ENCODE measurements at regions not wholly inside any gene's neighbourhood (a gene's known extent, or its start where the extent isn't known, plus 50 kb on each side); places are given as distances from the start of the nearest gene placed in this dataset.

DNA sequence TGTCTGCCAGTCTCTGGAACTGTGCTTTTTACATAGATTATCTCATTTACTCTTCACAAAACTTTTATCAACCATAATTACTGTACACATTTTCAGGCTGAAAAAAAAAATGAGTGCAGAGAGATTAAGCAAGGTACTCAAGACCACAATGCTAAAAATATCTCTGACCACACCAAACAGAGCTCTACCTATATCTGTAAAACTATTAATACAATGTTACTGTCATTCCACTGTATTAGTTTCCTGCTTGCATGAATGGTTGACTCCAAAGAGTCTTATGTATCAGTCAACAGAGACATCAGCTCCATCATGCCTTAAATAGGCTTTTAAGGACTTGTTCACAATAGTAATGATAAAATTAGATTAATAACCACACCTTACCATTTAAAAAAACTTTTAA lies 134.7 kb upstream of the CCDC150 start:
- FAIRE-seq (no peak), DNase-seq (ENCODE audit: extremely low read depth in 1 of 4, low spot score in 3 of 4) (no peak), ATAC-seq (no peak)
- Histone ChIP-seq H3K36me3 (ENCODE audit: control insufficient read depth, insufficient read depth, low read length) (no peaks in the 10 kb centered on the region), H3K4me3 (no peak overlapping the region), H3K9me3 (replicated peaks; ENCODE audit: control insufficient read depth, insufficient read depth, low read depth, low read length) (no peaks in the 10 kb centered on the region; the same call in 1 of the 2 replicates), H3K4me2 (ENCODE audit: insufficient read depth, low read length) (no peak overlapping the region), H2AFZ (ENCODE audit: low read depth, low read length) (no peak overlapping the region), H3K27ac (ENCODE audit: extremely low read depth, low read depth, low read length) (no peak overlapping the region), H3K4me1 (replicated peaks in 1 of 2; ENCODE audit: control insufficient read depth in 2 of 2, insufficient read depth in 2 of 2, low read length in 2 of 2) (no peaks in the 10 kb centered on the region; a peak in 1 of 5 replicates), H3K27me3 (ENCODE audit: control insufficient read depth in 2 of 2, insufficient read depth in 2 of 2, low read length in 2 of 2) (no peaks in the 10 kb centered on the region; a peak in 1 of 5 replicates), H3K79me2 (ENCODE audit: control insufficient read depth, insufficient read depth, low read length) (no peaks in the 10 kb centered on the region), H4K20me1 (replicated peaks; ENCODE audit: control insufficient read depth, insufficient read depth, low read length) (no peaks in the 10 kb centered on the region), H3K9ac (ENCODE audit: insufficient read depth in 1 of 2, low read depth in 2 of 2, low read length in 2 of 2) (no peak overlapping the region), H3K9me1 (ENCODE audit: control insufficient read depth, insufficient read depth, low read length) (no peaks in the 10 kb centered on the region)
- POLR2A ChIA-PET, result no interaction called here
- CTCF ChIA-PET (ENCODE audit: low intra/inter-chr PET ratio), result no interaction called here
- in situ Hi-C loops (cut with MboI), result no loop called here
- BruUV-seq (replicated peaks), result no TSS peak
- intact Hi-C loops (cut with micrococcal nuclease), result no loop called here
- TF ChIP-seq, protein P1, sequence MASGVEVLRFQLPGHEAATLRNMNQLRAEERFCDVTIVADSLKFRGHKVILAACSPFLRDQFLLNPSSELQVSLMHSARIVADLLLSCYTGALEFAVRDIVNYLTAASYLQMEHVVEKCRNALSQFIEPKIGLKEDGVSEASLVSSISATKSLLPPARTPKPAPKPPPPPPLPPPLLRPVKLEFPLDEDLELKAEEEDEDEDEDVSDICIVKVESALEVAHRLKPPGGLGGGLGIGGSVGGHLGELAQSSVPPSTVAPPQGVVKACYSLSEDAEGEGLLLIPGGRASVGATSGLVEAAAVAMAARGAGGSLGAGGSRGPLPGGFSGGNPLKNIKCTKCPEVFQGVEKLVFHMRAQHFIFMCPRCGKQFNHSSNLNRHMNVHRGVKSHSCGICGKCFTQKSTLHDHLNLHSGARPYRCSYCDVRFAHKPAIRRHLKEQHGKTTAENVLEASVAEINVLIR (CRISPR knock-in tag; IDR thresholded peaks at IDR 0.05), result no peak
- no peak for TF ChIP-seq SFPQ (IDR thresholded peaks at IDR 0.05; ENCODE audit: low read depth, low read length)
- no peak for TF ChIP-seq ZC3H11A (IDR thresholded peaks at IDR 0.05; ENCODE audit: low read depth, low read length)
- no peak for TF ChIP-seq SREBF1 (IDR thresholded peaks at IDR 0.05; ENCODE audit: borderline replicate concordance, low read depth, low read length)
- no peak for TF ChIP-seq ELK3 (CRISPR knock-in tag; IDR thresholded peaks at IDR 0.05)
- no peak for TF ChIP-seq THRAP3 (IDR thresholded peaks at IDR 0.05; ENCODE audit: borderline replicate concordance)
- no peak for TF ChIP-seq ZNF644 (tag; IDR thresholded peaks at IDR 0.05; ENCODE audit: low read depth)
- no peak for TF ChIP-seq MYNN (IDR thresholded peaks at IDR 0.05)
- no peak for TF ChIP-seq MYNN (CRISPR knock-in tag; IDR thresholded peaks at IDR 0.05)
- TF ChIP-seq, protein P2, sequence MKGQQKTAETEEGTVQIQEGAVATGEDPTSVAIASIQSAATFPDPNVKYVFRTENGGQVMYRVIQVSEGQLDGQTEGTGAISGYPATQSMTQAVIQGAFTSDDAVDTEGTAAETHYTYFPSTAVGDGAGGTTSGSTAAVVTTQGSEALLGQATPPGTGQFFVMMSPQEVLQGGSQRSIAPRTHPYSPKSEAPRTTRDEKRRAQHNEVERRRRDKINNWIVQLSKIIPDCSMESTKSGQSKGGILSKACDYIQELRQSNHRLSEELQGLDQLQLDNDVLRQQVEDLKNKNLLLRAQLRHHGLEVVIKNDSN (CRISPR knock-in tag; IDR thresholded peaks at IDR 0.05), result no peak
- no peak for TF ChIP-seq KLF16 (IDR thresholded peaks at IDR 0.05)
- no peak for TF ChIP-seq SRF (CRISPR knock-in tag; IDR thresholded peaks at IDR 0.05)
- no peak for TF ChIP-seq DDX20 (tag; IDR thresholded peaks at IDR 0.05; ENCODE audit: low read depth)
- no peak for TF ChIP-seq ZNF384 (IDR thresholded peaks at IDR 0.05; ENCODE audit: low read depth, low read length)
- TF ChIP-seq HLTF (IDR thresholded peaks at IDR 0.05), result no peak
- no peak for TF ChIP-seq MAFK (IDR thresholded peaks at IDR 0.05; ENCODE audit: low read length)
- no peak for TF ChIP-seq ZNF584 (CRISPR knock-in tag; IDR thresholded peaks at IDR 0.05; ENCODE audit: low read depth)
- TF ChIP-seq STAT5A (IDR thresholded peaks at IDR 0.05; ENCODE audit: borderline replicate concordance, low read length), result no peak
- no peak for TF ChIP-seq ZNF280B (CRISPR knock-in tag; IDR thresholded peaks at IDR 0.05)
- TF ChIP-seq KDM1A (IDR thresholded peaks at IDR 0.05), result no peak
